DMS 273 (cell line): ENCODE measurements at regions not wholly inside any gene's neighbourhood (a gene's known extent, or its start where the extent isn't known, plus 50 kb on each side); places are given as distances from the start of the nearest gene placed in this dataset.
"Not testable (repeated sequence)": the region's sequence is repeated elsewhere in the genome, so short reads cannot be mapped to it uniquely, and the experiment has no call there.

ENCODE experiments used
- DNase-seq: peaks from one replicate; lab custom pipeline; 2025; ENCODE audit not compliant: unreplicated experiment; lab: John Stamatoyannopoulos, UW

GRCh38 chr13:89407357-89407756, 1736.2 kb downstream of the SLITRK5 start:
- DNase-seq, result no peak

- DNase-seq, result no peak
Observed at GRCh38 chr13:89432997-89433396, 1761.8 kb downstream of the SLITRK5 start.

DNA sequence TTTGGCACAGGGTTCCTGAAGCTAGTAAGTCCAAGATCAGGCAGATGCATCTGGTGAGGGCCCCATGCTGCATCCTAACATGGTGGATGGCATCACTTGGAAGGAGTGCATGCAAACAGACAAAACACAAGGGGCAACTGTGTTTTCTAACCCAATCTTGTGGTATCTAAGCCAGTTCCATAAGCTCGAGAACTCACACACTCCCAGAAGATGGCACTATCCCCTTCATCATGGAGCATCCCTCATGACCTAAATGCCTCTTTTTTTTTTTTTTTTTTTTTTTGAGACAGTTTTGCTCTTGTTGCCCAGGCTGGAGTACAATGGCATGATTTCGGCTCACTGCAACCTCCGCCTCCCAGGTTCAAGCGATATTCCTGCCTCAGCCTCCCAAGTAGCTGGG, 1763.5 kb downstream of the SLITRK5 start:
- not testable (repeated sequence) for DNase-seq

DNA sequence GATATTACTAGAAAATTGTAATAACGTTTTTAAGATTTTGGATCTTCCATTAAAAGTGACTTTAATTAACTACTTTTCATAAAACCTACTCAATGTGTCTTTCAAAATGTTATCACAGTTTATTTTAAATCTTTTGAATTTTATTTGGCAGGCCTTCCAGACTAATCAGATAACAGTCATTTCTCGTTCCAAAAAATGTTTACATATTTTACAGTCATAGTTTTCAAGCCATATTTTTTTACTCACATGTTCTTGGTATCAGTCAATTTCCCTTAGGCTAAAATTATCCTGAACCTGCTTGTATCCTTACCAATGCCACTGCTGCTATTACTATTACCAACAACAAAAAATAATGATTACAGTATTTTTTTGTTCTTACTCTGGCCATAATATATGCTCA, 1783.5 kb downstream of the SLITRK5 start:
- DNase-seq, result no peak

DNA sequence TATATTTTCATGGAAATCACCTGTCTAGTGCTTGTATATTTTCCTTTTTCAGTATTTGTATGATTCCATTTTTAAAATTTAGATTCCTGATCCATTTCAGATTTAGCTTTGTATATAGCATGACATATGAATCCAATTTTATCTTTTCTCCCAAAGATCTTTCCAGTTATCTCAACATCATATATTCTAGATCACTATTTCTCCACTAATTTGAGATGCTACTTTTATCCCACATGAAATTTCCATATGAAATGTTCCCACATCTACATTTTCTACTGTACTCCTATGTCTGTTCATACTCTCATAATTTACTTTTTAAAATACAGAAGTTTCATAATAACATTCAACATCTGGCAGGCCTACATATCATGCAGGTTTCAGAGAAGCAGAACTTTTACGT, 1784.1 kb downstream of the SLITRK5 start:
- no peak for DNase-seq

DNA sequence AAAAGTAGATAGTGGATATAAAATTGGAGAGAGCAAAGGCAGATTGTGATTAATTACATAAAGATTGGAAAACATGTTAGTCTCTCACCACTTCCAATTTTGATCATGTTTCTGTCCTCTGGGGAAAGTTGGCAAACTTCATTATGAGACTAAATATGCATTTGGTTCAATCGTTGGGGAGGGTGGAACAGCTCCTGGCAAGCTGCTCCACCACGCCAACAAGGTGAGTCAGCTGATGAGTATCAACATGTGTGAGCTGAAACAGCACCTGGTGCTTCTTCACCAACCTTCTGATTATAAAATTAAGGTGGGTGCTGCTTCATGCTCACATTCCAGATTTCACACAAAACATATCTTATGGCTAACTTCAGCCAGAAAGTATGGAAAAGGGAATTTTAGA, 1784.6 kb downstream of the SLITRK5 start:
- DNase-seq, result no peak

GRCh38 chr13:89457977-89458376, 1786.8 kb downstream of the SLITRK5 start:
- DNase-seq, result no peak

DNA sequence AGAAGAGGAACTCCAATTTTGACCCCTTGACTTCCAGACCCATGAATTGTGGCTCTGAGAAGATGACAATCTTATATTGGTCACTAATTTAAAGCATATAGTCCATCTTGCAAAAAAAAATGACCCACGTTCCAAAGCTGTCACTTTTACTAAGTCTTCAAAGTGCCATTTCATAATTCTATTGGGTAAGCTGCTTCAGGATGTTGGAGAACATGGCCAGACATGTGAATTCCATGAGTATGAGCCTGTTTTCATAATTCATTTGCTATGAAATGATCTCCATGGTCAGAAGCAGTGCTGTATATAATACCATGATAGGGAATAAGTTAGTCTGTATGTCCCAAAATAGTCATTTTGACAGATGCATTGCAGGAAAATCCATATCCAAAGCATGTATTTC, 1787.3 kb downstream of the SLITRK5 start:
- DNase-seq, result no peak

GRCh38 chr13:89460895-89461294, 1789.7 kb downstream of the SLITRK5 start:
- not testable (repeated sequence) for DNase-seq

- no peak for DNase-seq
Observed at GRCh38 chr13:89465366-89465765, 1794.2 kb downstream of the SLITRK5 start.

DNA sequence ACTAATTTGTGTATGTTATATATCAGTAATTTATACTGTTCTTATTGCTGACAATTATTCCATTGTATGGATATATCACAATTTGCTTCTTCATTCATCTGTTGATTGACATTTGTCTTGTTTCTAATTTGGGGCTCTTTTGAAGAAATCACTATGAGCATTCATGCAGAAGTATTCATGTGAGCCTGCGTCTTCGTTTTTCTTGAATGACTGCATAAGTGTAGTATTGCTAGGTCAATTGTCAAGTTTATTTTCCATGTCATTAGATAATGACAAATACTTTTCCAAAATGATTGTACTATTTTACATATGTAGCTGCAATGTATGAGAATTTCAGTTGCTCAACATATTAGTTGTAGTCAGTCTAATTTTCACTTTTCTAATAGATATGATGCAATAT, 1796.9 kb downstream of the SLITRK5 start:
- no peak for DNase-seq

DNA sequence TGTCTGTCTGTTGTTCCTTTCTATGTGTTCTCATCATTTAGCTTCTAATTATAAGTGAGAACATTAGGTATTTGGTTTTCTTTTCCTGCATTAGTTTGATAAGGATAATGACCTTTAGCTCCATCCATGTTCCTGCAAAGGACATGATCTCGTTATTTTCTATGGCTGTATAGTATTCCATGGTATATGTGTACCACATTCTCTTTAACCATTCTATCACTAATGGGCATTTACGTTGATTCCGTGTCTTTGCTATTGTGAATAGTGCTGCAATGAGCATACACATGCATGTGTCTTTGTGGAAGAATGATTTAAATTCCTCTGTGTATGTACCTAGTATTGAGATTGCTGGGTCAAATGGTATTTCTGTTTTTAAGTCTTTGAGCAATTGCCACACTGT, 1799.7 kb downstream of the SLITRK5 start:
- DNase-seq, result no peak

DNA sequence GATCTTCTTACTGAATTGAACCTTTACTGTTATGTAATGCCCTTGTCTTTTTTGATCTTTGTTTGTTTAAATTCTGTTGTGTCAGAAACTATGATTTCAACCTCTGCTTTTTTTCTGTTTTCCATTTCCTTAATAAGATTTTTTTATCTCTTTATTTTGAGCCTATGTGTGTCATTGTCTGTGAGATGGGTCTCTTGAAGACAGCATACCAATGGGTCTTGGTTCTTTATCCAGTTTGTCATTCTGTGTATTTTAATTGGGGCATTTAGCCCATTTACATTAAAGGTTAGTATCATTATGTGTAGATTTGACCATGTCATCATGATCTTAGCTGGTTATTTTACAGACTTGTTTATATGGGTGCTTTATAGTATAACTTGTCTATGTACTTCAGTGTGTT, 1803.3 kb downstream of the SLITRK5 start:
- no peak for DNase-seq

- DNase-seq, result no peak
Observed at GRCh38 chr13:89486065-89486464, 1814.9 kb downstream of the SLITRK5 start.

GRCh38 chr13:89486709-89487108, 1815.5 kb downstream of the SLITRK5 start:
- no peak for DNase-seq

GRCh38 chr13:89490661-89491060, 1819.5 kb downstream of the SLITRK5 start:
- no peak for DNase-seq

GRCh38 chr13:89496478-89496877, 1825.3 kb downstream of the SLITRK5 start:
- DNase-seq, result no peak

DNA sequence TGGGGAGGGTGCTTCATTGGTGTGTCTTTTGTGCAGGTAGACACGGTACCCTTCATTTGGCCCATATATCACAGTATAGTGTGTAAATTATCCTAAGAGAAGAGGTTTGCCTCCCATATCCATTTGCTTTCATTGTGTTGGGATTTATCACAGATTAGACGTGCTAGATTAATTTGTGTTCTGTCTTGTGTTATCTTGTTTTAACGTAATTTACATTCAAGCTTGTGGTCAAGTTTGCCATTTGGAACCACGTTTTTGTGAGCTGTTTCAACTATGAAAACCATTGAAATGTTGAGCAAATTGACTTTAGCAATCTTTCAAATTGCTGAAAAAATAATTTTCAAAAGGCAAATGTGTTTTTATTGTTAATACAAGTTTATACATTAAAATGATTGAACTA, 1826.5 kb downstream of the SLITRK5 start:
- no peak for DNase-seq

DNA sequence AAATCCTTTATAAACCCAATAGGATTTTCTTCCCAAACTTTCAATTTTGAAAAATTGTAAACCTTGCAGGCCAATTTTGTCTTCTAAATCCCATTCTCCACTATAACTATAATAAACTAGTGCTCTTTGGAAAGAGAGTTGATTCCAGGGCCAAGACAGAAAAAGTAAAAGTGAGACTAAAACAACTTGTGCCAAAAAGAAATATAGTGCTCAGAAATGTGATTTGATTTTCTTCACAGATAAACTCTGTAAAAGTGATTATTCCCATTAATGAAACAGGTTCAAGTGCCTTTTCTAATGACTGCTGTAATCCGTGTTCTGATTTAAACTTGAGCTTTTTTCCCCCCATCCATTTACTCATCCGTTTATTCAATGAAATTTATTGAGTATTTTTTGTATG, 1831.1 kb downstream of the SLITRK5 start:
- DNase-seq, result no peak

GRCh38 chr13:89514534-89515312, 1832.8 kb upstream of the MIR17HG start:
- DNase-seq, result no peak

DNA sequence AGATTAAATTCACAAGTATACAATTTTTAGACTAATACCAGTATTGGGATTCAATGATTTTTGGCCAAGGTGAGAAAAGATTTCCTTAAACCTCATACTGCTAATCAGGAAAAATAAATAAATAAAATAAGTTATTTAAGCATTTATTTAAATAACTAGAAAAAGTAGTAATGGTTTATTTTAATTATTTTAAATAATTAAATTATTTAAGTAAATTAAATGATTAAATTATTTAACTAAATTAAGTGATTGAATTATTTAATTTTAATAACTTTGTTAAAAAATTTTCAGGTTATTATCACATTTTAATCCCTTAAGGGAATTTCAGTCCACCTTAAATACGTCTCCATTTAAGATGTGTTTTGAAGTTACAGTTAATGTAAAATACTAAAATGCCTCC, 1831.5 kb upstream of the MIR17HG start:
- no peak for DNase-seq

- no peak for DNase-seq
Observed at GRCh38 chr13:89518289-89519077, 1829.0 kb upstream of the MIR17HG start.
